Upper lobe of right lung (tissue), 1 donor: ENCODE measurements at regions not wholly inside any gene's neighbourhood (a gene's known extent, or its start where the extent isn't known, plus 50 kb on each side); places are given as distances from the start of the nearest gene placed in this dataset.

Source experiments
- ATAC-seq: fragments of 200-7000 bp; cut with Tn5 transposase; one replicate; pipeline ENCODE4 v1.9.1; 2020; ENCODE audit warnings: mild to moderate bottlenecking, moderate library complexity
- DNase-seq: peaks from one replicate; pipeline ENCODE4 v3.0.0-alpha.2; 2020
- H3K27ac ChIP-seq: fragments of 200-600 bp; one replicate; pipeline ENCODE4 v1.8.0; 2022
- H3K27me3 ChIP-seq: fragments of 200-600 bp; one replicate; pipeline ENCODE4 v1.8.0; 2022; ENCODE audit warnings: mild to moderate bottlenecking
- H3K36me3 ChIP-seq: fragments of 200-600 bp; one replicate; pipeline ENCODE4 v1.8.0; 2022
- H3K4me1 ChIP-seq: fragments of 200-600 bp; one replicate; pipeline ENCODE4 v1.8.0; 2022
- H3K4me3 ChIP-seq: fragments of 200-600 bp; one replicate; pipeline ENCODE4 v1.8.0; 2022; ENCODE audit warnings: mild to moderate bottlenecking
- H3K9me3 ChIP-seq: fragments of 200-600 bp; one replicate; pipeline ENCODE4 v1.8.0; 2022
- intact Hi-C: fragments of 100-400 bp; cut with DNase I; formaldehyde crosslinking; loops from one replicate; pipeline ENCODE4 v1.11.0; 2022
- TF ChIP-seq, protein P1 (sequence below): fragments of 200-600 bp; IDR thresholded peaks from one replicate; pipeline ENCODE4 v1.8.0; 2022; ENCODE audit warnings: antibody characterized with exemption
- donor health status: DM: no; HTN: yes; CAD: no; lungs with severe emphysema.

DNA sequence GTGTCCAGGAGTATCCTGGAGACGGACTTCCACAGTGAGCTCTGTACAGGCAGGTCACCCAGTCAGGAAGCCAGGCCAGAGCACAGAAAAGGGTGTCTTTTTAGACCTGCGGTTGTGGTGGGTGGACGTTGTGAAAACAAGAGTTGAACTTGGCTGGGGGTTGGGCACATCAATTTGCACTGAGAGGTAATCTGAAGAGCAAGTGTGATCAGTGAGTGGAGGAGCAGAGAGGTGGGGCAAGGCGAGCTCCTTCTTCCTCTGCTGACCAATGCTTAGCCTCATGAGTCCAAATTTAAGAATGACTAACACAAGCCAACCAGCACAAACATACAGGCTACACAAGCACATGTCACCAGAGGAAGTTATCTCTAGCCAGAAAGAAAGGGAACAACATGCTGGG is 310.8 kb downstream of the TCERG1L start:
- TF ChIP-seq, protein P1, sequence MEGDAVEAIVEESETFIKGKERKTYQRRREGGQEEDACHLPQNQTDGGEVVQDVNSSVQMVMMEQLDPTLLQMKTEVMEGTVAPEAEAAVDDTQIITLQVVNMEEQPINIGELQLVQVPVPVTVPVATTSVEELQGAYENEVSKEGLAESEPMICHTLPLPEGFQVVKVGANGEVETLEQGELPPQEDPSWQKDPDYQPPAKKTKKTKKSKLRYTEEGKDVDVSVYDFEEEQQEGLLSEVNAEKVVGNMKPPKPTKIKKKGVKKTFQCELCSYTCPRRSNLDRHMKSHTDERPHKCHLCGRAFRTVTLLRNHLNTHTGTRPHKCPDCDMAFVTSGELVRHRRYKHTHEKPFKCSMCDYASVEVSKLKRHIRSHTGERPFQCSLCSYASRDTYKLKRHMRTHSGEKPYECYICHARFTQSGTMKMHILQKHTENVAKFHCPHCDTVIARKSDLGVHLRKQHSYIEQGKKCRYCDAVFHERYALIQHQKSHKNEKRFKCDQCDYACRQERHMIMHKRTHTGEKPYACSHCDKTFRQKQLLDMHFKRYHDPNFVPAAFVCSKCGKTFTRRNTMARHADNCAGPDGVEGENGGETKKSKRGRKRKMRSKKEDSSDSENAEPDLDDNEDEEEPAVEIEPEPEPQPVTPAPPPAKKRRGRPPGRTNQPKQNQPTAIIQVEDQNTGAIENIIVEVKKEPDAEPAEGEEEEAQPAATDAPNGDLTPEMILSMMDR = no peak
- no peaks in the 10 kb centered on the region for H3K9me3 ChIP-seq
- no peak for DNase-seq

DNA sequence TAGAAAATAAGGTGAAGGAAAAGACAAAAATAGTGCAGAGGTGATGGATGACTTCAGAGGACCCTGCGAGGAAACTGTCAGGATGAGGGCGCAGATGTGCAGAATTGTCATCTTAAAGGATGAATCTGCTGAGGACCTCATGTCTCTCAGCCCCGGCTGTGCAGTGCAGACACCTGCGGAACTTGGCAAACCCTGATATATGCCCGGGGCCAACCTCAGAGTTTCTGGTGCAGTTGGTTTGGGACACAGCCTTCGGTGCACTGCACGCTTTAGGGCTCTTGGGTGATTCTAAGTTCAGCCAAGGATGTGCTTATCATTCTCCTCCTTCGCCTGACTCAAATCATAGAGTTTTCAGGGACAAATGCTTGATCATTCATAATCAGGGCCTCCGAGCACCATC is 310.1 kb downstream of the TCERG1L start:
- H3K9me3 ChIP-seq = no peaks in the 10 kb centered on the region
- H3K27ac ChIP-seq = no peak overlapping the region
- intact Hi-C loops = no loop called here
- H3K4me3 ChIP-seq = no peak overlapping the region
- TF ChIP-seq, protein P1 = no peak
- H3K27me3 ChIP-seq = peaks cover 6% of the 10 kb centered on the region
- DNase-seq (no peak), ATAC-seq (no peak)
- no peaks in the 10 kb centered on the region for H3K36me3 ChIP-seq
- H3K4me1 ChIP-seq = no peaks in the 10 kb centered on the region

More for the DNA sequence above, 310.8 kb downstream of the TCERG1L start:
- intact Hi-C loops = no loop called here
- H3K4me1 ChIP-seq = no peaks in the 10 kb centered on the region
- H3K4me3 ChIP-seq = no peak overlapping the region
- H3K27me3 ChIP-seq = peaks cover 6% of the 10 kb centered on the region
- no peaks in the 10 kb centered on the region for H3K36me3 ChIP-seq
- no peak overlapping the region for H3K27ac ChIP-seq
- no peak for ATAC-seq

DNA sequence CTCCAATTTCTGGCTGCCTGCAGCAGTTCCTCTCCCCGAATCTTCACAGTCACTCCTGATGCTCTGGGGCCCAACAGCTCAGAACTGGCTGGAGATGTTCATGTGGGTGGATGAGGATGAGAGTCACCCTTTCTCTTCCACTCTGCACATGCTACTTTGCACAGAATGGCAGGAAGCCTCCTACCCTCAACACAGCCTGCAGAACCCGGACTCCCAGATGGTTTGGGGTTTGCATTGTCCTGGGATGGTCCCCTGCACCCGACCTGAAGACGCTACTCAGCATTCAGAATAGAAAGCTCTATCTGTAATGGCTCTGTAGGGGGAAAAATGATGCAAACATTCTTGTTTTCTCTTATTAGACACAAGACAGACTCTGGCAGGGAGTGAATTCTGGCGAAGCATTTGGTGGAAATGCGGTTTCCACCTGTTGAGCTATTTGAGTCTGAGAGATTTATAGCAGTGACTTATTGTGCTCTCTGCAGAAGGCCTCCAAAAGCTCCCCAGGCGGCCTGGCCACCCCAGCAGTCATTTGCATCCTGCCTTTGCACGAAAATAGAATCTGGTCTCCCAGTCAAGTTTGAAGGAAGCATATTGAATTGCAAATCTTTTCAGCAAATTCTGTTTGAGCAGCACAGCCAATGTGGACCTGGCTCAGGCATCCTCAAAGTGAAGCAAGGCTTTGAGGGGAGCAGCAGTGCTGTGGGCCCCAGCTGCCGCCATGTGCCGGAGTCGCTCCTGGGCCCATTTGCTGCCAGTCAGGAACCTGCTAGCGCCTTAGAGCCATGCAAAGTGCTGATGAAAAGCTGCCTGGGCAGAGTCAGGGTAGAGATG is 309.3 kb downstream of the TCERG1L start:
- no peaks in the 10 kb centered on the region for H3K9me3 ChIP-seq
- intact Hi-C loops = no loop called here
- no peaks in the 10 kb centered on the region for H3K4me1 ChIP-seq
- DNase-seq (no peak), ATAC-seq (no peak)
- H3K27ac ChIP-seq = no peak overlapping the region
- peaks cover 6% of the 10 kb centered on the region for H3K27me3 ChIP-seq
- H3K36me3 ChIP-seq = no peaks in the 10 kb centered on the region
- no peak overlapping the region for H3K4me3 ChIP-seq
- TF ChIP-seq, protein P1 = no peak

DNA sequence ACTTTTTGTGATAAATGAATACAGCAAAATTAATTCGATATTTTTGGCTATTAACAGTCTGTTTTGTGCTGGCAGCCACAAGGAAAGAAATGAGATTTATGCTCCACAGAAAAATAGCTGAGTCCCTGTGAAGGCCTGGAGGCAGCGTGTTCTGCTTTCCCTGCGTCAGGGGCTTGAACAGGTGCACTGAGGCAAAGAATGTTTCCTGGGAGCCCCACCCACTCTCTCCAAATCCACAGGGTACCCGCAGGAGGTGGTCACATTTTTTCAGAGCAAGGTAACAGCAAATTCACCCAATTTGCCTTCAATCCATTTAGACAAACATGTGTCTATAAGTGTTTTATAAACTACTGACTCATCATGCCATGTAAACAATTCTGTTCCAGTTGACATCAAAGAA is 308.1 kb downstream of the TCERG1L start:
- TF ChIP-seq, protein P1 = no peak
- H3K27ac ChIP-seq = no peak overlapping the region
- no peaks in the 10 kb centered on the region for H3K4me1 ChIP-seq
- DNase-seq (no peak), ATAC-seq (no peak)
- H3K9me3 ChIP-seq = no peaks in the 10 kb centered on the region
- H3K4me3 ChIP-seq = no peak overlapping the region
- peaks cover 6% of the 10 kb centered on the region for H3K27me3 ChIP-seq
- intact Hi-C loops = no loop called here
- no peaks in the 10 kb centered on the region for H3K36me3 ChIP-seq

DNA sequence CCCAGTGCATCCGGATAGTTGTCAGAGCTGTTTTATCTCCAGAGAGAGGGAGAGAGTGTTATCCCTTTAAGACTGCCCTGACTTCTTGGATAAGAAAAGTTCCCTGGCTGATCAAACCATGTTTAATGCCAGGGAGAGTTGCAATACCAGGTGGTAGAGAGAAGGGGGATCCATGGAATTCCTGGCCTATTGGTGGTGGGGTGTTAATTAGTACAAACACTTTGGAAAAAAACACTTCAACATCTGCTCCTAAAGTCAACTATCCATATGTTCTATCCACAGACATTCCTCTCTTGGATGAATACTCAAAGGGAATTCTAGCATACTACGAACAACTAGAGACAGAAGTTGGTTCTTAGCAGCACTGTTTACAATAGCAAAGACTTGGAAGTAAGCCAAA is 307.2 kb downstream of the TCERG1L start:
- DNase-seq = no peak
- no peak for ATAC-seq
- intact Hi-C loops = no loop called here

More for the DNA sequence above, 307.2 kb downstream of the TCERG1L start:
- Histone ChIP-seq H3K36me3 (no peaks in the 10 kb centered on the region), H3K4me1 (no peaks in the 10 kb centered on the region), H3K27me3 (peaks cover 6% of the 10 kb centered on the region), H3K27ac (no peak overlapping the region), H3K4me3 (no peak overlapping the region), H3K9me3 (no peaks in the 10 kb centered on the region)
- TF ChIP-seq, protein P1 = no peak
